Body of pancreas (tissue), 4 donors: ENCODE measurements at regions not wholly inside any gene's neighbourhood (a gene's known extent, or its start where the extent isn't known, plus 50 kb on each side); places are given as distances from the start of the nearest gene placed in this dataset.

Experiments
- CTCF ChIP-seq, 7 experiments: fragments of 450-650 bp in 4 of 7; fragments of 200-600 bp in 3 of 7; sonication (generic) in 3 of 7; IDR thresholded peaks; one replicate each; pipeline ENCODE4 v1.5.1; 2016 to 2019; ENCODE audit warnings: antibody characterized with exemption in 7 of 7
- POLR2A ChIP-seq, 3 donors: fragments of 450-650 bp; IDR thresholded peaks; one replicate each; pipeline ENCODE4 v1.6.1; 2016; ENCODE audit warnings: antibody characterized with exemption in 3 of 3, mild to moderate bottlenecking in 2 of 3

- no peak for TF ChIP-seq CTCF (IDR thresholded peaks at IDR 0.05)
- no peak for TF ChIP-seq POLR2A (IDR thresholded peaks at IDR 0.05)
These were observed 1026.0 kb upstream of the ARRDC3 start for GRCh38 chr5:92409134-92409533.
